SU-DHL-6 (cell line): ENCODE measurements at regions not wholly inside any gene's neighbourhood (a gene's known extent, or its start where the extent isn't known, plus 50 kb on each side); places are given as distances from the start of the nearest gene placed in this dataset.

ENCODE experiments used
- CTCF ChIP-seq: fragments of 200-600 bp; sonication (generic); IDR thresholded peaks from one replicate; pipeline ENCODE4 v1.5.1; 2017; ENCODE audit warnings: antibody characterized with exemption, mild to moderate bottlenecking, low read length, moderate library complexity; ENCODE audit not compliant: insufficient read depth, poor library complexity, severe bottlenecking
- EZH2phosphoT487 ChIP-seq: fragments of 200-600 bp; sonication (generic), shearing (Covaris generic); conservative IDR thresholded peaks from 2 replicates; pipeline ENCODE4 v1.6.1; 2018; ENCODE audit warnings: mild to moderate bottlenecking, antibody characterized with exemption, low read length, moderate library complexity, mixed read lengths

- TF ChIP-seq CTCF (no peak), EZH2phosphoT487 (no peak)
These were observed 197.9 kb upstream of the ACVR2A start for GRCh38 chr2:147646818-147647468.
